ENCODE measurements at regions not wholly inside any gene's neighbourhood (a gene's known extent, or its start where the extent isn't known, plus 50 kb on each side); places are given as distances from the start of the nearest gene placed in this dataset.

DNA sequence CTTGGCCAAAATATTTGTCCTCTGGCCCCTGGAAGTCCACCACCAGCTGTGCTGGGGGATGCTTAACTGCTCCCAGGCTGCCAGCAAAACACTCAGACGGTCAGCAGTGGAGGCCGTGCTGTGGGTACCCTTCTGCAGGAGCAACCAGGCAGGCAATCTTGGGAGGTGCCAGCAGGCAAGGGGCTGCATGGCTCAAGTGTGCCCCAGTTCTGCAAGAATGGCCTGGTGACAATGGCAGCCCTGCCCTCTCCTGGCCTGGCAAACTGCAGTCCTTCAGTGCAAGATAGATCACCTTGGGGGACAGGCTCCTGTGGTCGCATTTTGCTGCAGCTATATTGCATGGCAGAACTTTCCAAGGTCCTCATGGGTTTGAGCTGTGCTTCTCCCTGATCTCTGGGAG is 728.3 kb downstream of the TMTC2 start:
- no peak overlapping the region for H2AFZ ChIP-seq (ENCODE audit: low read length)
- H3K36me3 ChIP-seq (ENCODE audit: insufficient read depth, low read length): no peaks in the 10 kb centered on the region
- no peaks in the 10 kb centered on the region for H3K79me2 ChIP-seq (ENCODE audit: insufficient read depth, low read length)
- no peaks in the 10 kb centered on the region for H3F3A ChIP-seq (ENCODE audit: insufficient read depth, low read length)
- no peaks in the 10 kb centered on the region for H3K4me1 ChIP-seq (ENCODE audit: insufficient read depth, low read length, severe bottlenecking)
- no peak for TF ChIP-seq EZH2 (IDR thresholded peaks at IDR 0.05; ENCODE audit: borderline replicate concordance, low read length)
- TF ChIP-seq, protein P1, sequence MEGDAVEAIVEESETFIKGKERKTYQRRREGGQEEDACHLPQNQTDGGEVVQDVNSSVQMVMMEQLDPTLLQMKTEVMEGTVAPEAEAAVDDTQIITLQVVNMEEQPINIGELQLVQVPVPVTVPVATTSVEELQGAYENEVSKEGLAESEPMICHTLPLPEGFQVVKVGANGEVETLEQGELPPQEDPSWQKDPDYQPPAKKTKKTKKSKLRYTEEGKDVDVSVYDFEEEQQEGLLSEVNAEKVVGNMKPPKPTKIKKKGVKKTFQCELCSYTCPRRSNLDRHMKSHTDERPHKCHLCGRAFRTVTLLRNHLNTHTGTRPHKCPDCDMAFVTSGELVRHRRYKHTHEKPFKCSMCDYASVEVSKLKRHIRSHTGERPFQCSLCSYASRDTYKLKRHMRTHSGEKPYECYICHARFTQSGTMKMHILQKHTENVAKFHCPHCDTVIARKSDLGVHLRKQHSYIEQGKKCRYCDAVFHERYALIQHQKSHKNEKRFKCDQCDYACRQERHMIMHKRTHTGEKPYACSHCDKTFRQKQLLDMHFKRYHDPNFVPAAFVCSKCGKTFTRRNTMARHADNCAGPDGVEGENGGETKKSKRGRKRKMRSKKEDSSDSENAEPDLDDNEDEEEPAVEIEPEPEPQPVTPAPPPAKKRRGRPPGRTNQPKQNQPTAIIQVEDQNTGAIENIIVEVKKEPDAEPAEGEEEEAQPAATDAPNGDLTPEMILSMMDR (IDR thresholded peaks at IDR 0.05; ENCODE audit: low read length): no peak
- no peak overlapping the region for H3K9ac ChIP-seq (ENCODE audit: low read length)
- no peaks in the 10 kb centered on the region for H3K9me3 ChIP-seq (ENCODE audit: low read length)
- H3K4me2 ChIP-seq (ENCODE audit: low read length): no peak overlapping the region
- H3K4me3 ChIP-seq (ENCODE audit: low read depth, low read length, poor library complexity, severe bottlenecking): no peak overlapping the region
- no peak overlapping the region for H3K27ac ChIP-seq (ENCODE audit: low read depth, low read length, poor library complexity, severe bottlenecking)
- H3K27me3 ChIP-seq (ENCODE audit: insufficient read depth, low read length): no peaks in the 10 kb centered on the region
- H3K9me2 ChIP-seq (ENCODE audit: low read depth, low read length): no peaks in the 10 kb centered on the region; the same call in 1 of the 2 replicates
- no peaks in the 10 kb centered on the region for H4K20me1 ChIP-seq (ENCODE audit: insufficient read depth, low read length)

DNA sequence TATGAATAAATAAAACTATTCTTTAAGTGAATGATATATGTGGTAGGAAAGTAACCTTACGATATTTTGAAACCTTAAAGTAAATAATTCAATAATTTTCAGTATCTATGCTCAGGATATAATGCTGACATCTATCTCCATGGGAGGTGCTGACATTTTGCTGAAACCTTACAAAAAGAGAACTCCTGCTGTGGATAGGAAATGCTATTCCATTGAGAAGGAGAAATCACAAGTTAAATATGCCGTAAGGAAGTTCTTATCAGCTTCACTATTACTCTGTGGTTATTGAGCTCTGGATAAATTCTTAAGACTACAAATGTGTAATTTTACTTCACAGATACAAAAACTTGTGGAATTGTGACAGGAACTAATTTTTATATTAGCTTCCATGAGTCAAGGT is 722.1 kb downstream of the TMTC2 start:
- Histone ChIP-seq H3K27me3 (ENCODE audit: insufficient read depth, low read length) (no peaks in the 10 kb centered on the region), H4K20me1 (ENCODE audit: insufficient read depth, low read length) (no peaks in the 10 kb centered on the region), H3K4me2 (ENCODE audit: low read length) (no peak overlapping the region), H3K79me2 (ENCODE audit: insufficient read depth, low read length) (no peaks in the 10 kb centered on the region), H3K9me3 (ENCODE audit: low read length) (no peaks in the 10 kb centered on the region), H3K9me2 (ENCODE audit: low read depth, low read length) (no peaks in the 10 kb centered on the region; the same call in 1 of the 2 replicates), H3K36me3 (ENCODE audit: insufficient read depth, low read length) (no peaks in the 10 kb centered on the region), H3K27ac (ENCODE audit: low read depth, low read length, poor library complexity, severe bottlenecking) (no peak overlapping the region), H3F3A (ENCODE audit: insufficient read depth, low read length) (no peaks in the 10 kb centered on the region), H3K4me1 (ENCODE audit: insufficient read depth, low read length, severe bottlenecking) (no peaks in the 10 kb centered on the region), H2AFZ (ENCODE audit: low read length) (no peak overlapping the region), H3K9ac (ENCODE audit: low read length) (no peak overlapping the region), H3K4me3 (ENCODE audit: low read depth, low read length, poor library complexity, severe bottlenecking) (no peak overlapping the region)
- no peak for TF ChIP-seq EZH2 (IDR thresholded peaks at IDR 0.05; ENCODE audit: borderline replicate concordance, low read length)
- TF ChIP-seq, protein P1 (IDR thresholded peaks at IDR 0.05; ENCODE audit: low read length): no peak

- Histone ChIP-seq H3K9ac (ENCODE audit: low read length) (no peak overlapping the region), H3F3A (ENCODE audit: insufficient read depth, low read length) (no peaks in the 10 kb centered on the region), H2AFZ (ENCODE audit: low read length) (no peak overlapping the region), H3K27me3 (ENCODE audit: insufficient read depth, low read length) (no peaks in the 10 kb centered on the region), H3K27ac (ENCODE audit: low read depth, low read length, poor library complexity, severe bottlenecking) (no peak overlapping the region), H3K9me2 (ENCODE audit: low read depth, low read length) (no peaks in the 10 kb centered on the region; the same call in 1 of the 2 replicates), H3K4me1 (ENCODE audit: insufficient read depth, low read length, severe bottlenecking) (no peaks in the 10 kb centered on the region), H3K9me3 (ENCODE audit: low read length) (no peaks in the 10 kb centered on the region), H3K36me3 (ENCODE audit: insufficient read depth, low read length) (no peaks in the 10 kb centered on the region), H3K4me2 (ENCODE audit: low read length) (no peak overlapping the region), H4K20me1 (ENCODE audit: insufficient read depth, low read length) (no peaks in the 10 kb centered on the region), H3K4me3 (ENCODE audit: low read depth, low read length, poor library complexity, severe bottlenecking) (no peak overlapping the region), H3K79me2 (ENCODE audit: insufficient read depth, low read length) (no peaks in the 10 kb centered on the region)
- TF ChIP-seq, protein P1 (IDR thresholded peaks at IDR 0.05; ENCODE audit: low read length): no peak
- TF ChIP-seq EZH2 (IDR thresholded peaks at IDR 0.05; ENCODE audit: borderline replicate concordance, low read length): no peak
Observed at GRCh38 chr12:83408146-83408545, 721.4 kb downstream of the TMTC2 start.
